ENCODE measurements at regions not wholly inside any gene's neighbourhood (a gene's known extent, or its start where the extent isn't known, plus 50 kb on each side); places are given as distances from the start of the nearest gene placed in this dataset.

GRCh38 chrX:76538860-76539259, 111.3 kb downstream of the MAGEE1 start:
- TF ChIP-seq CTCF (IDR thresholded peaks at IDR 0.05; ENCODE audit: low read depth, low read length) = no peak
- no peak for TF ChIP-seq EZH2phosphoT487 (IDR thresholded peaks at IDR 0.05; ENCODE audit: low read depth)
